ENCODE measurements at regions not wholly inside any gene's neighbourhood (a gene's known extent, or its start where the extent isn't known, plus 50 kb on each side); places are given as distances from the start of the nearest gene placed in this dataset.

DNA sequence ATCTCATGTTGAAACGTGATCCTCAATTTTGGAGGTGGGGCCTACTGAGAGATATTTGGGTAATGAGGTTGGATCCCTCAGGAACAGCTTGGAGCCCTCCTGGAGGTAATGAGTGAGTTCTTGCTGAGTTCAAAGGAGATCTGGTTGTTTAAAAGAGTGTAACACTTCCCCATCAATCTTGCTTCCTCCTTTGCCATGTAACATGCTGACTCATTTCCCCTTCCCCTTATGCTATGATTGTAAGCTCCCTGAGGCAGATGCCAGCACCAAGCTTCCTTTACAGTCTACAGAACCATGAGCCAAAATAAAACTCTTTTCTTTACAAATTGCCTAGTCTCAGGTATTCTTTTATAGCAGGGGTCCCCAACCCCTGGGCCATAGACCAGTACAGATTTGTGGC is 352.3 kb downstream of the SLCO4C1 start:
- TF ChIP-seq, protein P1, sequence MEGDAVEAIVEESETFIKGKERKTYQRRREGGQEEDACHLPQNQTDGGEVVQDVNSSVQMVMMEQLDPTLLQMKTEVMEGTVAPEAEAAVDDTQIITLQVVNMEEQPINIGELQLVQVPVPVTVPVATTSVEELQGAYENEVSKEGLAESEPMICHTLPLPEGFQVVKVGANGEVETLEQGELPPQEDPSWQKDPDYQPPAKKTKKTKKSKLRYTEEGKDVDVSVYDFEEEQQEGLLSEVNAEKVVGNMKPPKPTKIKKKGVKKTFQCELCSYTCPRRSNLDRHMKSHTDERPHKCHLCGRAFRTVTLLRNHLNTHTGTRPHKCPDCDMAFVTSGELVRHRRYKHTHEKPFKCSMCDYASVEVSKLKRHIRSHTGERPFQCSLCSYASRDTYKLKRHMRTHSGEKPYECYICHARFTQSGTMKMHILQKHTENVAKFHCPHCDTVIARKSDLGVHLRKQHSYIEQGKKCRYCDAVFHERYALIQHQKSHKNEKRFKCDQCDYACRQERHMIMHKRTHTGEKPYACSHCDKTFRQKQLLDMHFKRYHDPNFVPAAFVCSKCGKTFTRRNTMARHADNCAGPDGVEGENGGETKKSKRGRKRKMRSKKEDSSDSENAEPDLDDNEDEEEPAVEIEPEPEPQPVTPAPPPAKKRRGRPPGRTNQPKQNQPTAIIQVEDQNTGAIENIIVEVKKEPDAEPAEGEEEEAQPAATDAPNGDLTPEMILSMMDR (conservative IDR thresholded peaks at IDR 0.05; ENCODE audit: low read length) = no peak
- no peak for TF ChIP-seq EZH2phosphoT487 (IDR thresholded peaks at IDR 0.05; ENCODE audit: borderline replicate concordance, low read depth, low read length)
- H3K4me2 ChIP-seq (ENCODE audit: low read length) = 0 out of 2 replicates have a peak overlapping the region, but pooled peaks have one; percentile 12
- H4K20me1 ChIP-seq (ENCODE audit: insufficient read depth, low read length) = no peaks in the 10 kb centered on the region
- no peaks in the 10 kb centered on the region for H3K9me3 ChIP-seq (ENCODE audit: low read length)
- intact Hi-C loops (cut with micrococcal nuclease; ENCODE audit: unreplicated experiment) = loop anchor here (5.0 kb wide), 1 partner anchor 279 kb away; no protein-coding TSS in a partner anchor
- peaks cover 8% of the 10 kb centered on the region for H3K4me1 ChIP-seq (ENCODE audit: insufficient read depth, low read length, poor library complexity, severe bottlenecking)
- H2AFZ ChIP-seq (ENCODE audit: low read length) = peak overlapping the region; percentile 74
- no peak overlapping the region for H3K27ac ChIP-seq (ENCODE audit: low read depth, low read length, poor library complexity, severe bottlenecking)
- CTCF ChIA-PET (ENCODE audit: unreplicated experiment) = interaction anchor here (1.3 kb wide), 1 partner anchor 35 kb away, joined by 3 read pairs; no protein-coding TSS in a partner anchor
- no TSS peak for BruUV-seq (replicated peaks)
- H3K79me2 ChIP-seq (ENCODE audit: insufficient read depth, low read depth, low read length) = no peaks in the 10 kb centered on the region
- no peaks in the 10 kb centered on the region for H3K9me2 ChIP-seq (ENCODE audit: insufficient read depth, low read length)
- POLR2A ChIA-PET = interaction anchor here (0.7 kb wide), 1 partner anchor 1953 kb away, joined by 3 read pairs; no protein-coding TSS in a partner anchor
- no peak overlapping the region for H3K4me3 ChIP-seq (ENCODE audit: low read depth, low read length, poor library complexity, severe bottlenecking)
- peak; percentile 7 for DNase-seq (ENCODE audit: low spot score)
- H3K36me3 ChIP-seq (ENCODE audit: insufficient read depth, low read length) = no peaks in the 10 kb centered on the region

DNA sequence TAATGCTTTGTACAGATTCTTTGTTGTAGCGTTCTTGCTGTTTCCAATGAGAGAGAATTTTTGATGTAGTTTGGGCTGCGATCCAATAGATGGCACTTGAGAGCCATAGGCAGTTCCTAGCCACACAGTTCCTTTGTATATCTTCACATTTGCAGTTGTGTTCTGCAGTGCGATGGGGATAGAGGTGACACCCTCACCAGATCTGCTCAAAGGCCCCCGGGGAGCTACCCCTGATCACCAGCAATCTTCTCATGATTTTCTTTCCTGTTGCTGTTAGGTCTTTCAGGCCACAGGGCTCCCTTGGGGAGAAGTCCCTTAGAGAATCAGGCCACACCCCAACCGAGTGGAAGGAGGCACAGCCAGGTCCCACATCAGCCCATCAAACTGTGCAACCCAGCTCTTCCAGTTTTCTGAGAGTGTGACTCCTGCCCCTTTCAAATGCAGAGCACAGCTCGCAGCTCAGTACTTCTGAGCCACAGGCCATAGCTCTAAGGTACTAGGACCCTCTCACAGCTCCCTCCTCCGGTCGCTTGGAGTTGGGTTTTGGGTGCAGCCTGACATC is 353.7 kb downstream of the SLCO4C1 start:
- Histone ChIP-seq H2AFZ (ENCODE audit: low read length) (no peak overlapping the region), H4K20me1 (ENCODE audit: insufficient read depth, low read length) (no peaks in the 10 kb centered on the region), H3K9me3 (ENCODE audit: low read length) (no peaks in the 10 kb centered on the region), H3K4me3 (ENCODE audit: low read depth, low read length, poor library complexity, severe bottlenecking) (no peak overlapping the region), H3K27ac (ENCODE audit: low read depth, low read length, poor library complexity, severe bottlenecking) (no peak overlapping the region), H3K36me3 (ENCODE audit: insufficient read depth, low read length) (no peaks in the 10 kb centered on the region), H3K9me2 (ENCODE audit: insufficient read depth, low read length) (no peaks in the 10 kb centered on the region), H3K4me2 (ENCODE audit: low read length) (no peak overlapping the region), H3K79me2 (ENCODE audit: insufficient read depth, low read depth, low read length) (no peaks in the 10 kb centered on the region), H3K4me1 (ENCODE audit: insufficient read depth, low read length, poor library complexity, severe bottlenecking) (peaks cover 8% of the 10 kb centered on the region)
- intact Hi-C loops (cut with micrococcal nuclease; ENCODE audit: unreplicated experiment) = loop anchor here (5.0 kb wide), 1 partner anchor 280 kb away; no protein-coding TSS in a partner anchor
- peak; percentile 35 for DNase-seq (ENCODE audit: low spot score)
- BruUV-seq (replicated peaks) = no TSS peak
- POLR2A ChIA-PET = no interaction called here
- CTCF ChIA-PET (ENCODE audit: unreplicated experiment) = interaction anchor here (1.3 kb wide), 1 partner anchor 36 kb away, joined by 3 read pairs; no protein-coding TSS in a partner anchor
- TF ChIP-seq EZH2phosphoT487 (IDR thresholded peaks at IDR 0.05; ENCODE audit: borderline replicate concordance, low read depth, low read length) = no peak
- TF ChIP-seq, protein P1 (conservative IDR thresholded peaks at IDR 0.05; ENCODE audit: low read length) = peak; percentile 80

DNA sequence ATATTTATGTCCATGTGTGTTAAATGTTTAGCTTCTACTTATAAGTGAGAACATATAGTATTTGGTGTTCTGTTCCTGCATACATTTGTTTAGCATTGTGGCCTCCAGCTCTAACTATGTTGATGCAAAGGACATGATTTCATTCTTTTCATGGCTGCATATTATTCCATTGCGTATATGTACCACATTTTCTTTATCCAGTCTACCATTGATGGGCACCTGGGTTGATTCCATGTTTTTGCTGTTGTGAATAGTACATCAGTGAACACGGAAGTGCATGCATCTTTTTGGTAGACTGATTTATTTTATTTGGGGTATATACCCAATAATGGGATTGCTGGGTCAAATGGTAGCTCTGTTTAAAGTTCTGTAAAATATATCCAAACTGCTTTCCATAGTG is 359.0 kb downstream of the SLCO4C1 start:
- Histone ChIP-seq H4K20me1 (ENCODE audit: insufficient read depth, low read length) (no peaks in the 10 kb centered on the region), H3K27ac (ENCODE audit: low read depth, low read length, poor library complexity, severe bottlenecking) (no peak overlapping the region), H3K4me2 (ENCODE audit: low read length) (no peak overlapping the region), H3K4me1 (ENCODE audit: insufficient read depth, low read length, poor library complexity, severe bottlenecking) (no peaks in the 10 kb centered on the region), H3K9me2 (ENCODE audit: insufficient read depth, low read length) (no peaks in the 10 kb centered on the region), H3K79me2 (ENCODE audit: insufficient read depth, low read depth, low read length) (no peaks in the 10 kb centered on the region), H2AFZ (ENCODE audit: low read length) (no peak overlapping the region), H3K9me3 (ENCODE audit: low read length) (no peaks in the 10 kb centered on the region), H3K36me3 (ENCODE audit: insufficient read depth, low read length) (no peaks in the 10 kb centered on the region), H3K4me3 (ENCODE audit: low read depth, low read length, poor library complexity, severe bottlenecking) (no peak overlapping the region)
- BruUV-seq (replicated peaks) = no TSS peak
- DNase-seq (ENCODE audit: low spot score) = no peak
- CTCF ChIA-PET (ENCODE audit: unreplicated experiment) = no interaction called here
- intact Hi-C loops (cut with micrococcal nuclease; ENCODE audit: unreplicated experiment) = no loop called here
- TF ChIP-seq, protein P1 (conservative IDR thresholded peaks at IDR 0.05; ENCODE audit: low read length) = no peak
- TF ChIP-seq EZH2phosphoT487 (IDR thresholded peaks at IDR 0.05; ENCODE audit: borderline replicate concordance, low read depth, low read length) = no peak
- POLR2A ChIA-PET = no interaction called here

Data from OCI-LY7 (cell line).